ENCODE measurements at regions not wholly inside any gene's neighbourhood (a gene's known extent, or its start where the extent isn't known, plus 50 kb on each side); places are given as distances from the start of the nearest gene placed in this dataset.
"Not testable (repeated sequence)": the region's sequence is repeated elsewhere in the genome, so short reads cannot be mapped to it uniquely, and the experiment has no call there.

DNA sequence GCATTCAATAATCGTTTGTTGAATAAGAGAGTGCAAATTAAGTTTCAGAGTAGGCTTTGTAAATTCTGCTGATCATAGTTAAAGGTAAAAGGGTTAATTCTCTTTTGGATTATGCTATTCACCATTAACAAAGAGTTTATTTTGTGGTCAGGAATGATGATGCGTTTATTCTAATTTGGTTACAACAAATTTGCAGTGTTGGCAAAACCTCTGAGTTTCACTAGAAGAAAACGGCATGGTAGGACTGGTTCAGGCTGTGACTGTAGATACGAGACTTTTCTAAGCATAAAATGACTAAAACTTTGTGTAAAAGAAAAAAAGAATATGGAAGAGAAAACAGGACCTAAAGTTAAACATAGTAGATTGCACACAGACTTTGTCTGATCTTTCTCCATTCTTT is 234.7 kb downstream of the TLR4 start:
- Histone ChIP-seq H3K79me2 (ENCODE audit: control insufficient read depth, insufficient read depth, low read length) (no peaks in the 10 kb centered on the region), H3K4me3 (replicated peaks in 1 of 4; ENCODE audit: control extremely low read depth in 1 of 4, insufficient read depth in 1 of 4, low read depth in 3 of 4, low read length in 4 of 4) (no peak overlapping the region), H3K9me3 (ENCODE audit: control insufficient read depth, insufficient read depth, low read depth, low read length) (no peaks in the 10 kb centered on the region), H3K4me2 (ENCODE audit: extremely low read depth, insufficient read depth, low read length) (no peak overlapping the region), H3K4me1 (ENCODE audit: control insufficient read depth, extremely low read depth, insufficient read depth, low read length) (no peaks in the 10 kb centered on the region), H3K27me3 (ENCODE audit: control insufficient read depth, insufficient read depth, low read length) (no peaks in the 10 kb centered on the region), H3K36me3 (ENCODE audit: control insufficient read depth, insufficient read depth, low read length) (no peaks in the 10 kb centered on the region), H3K27ac (ENCODE audit: insufficient read depth, low read length) (no peak overlapping the region), H4K20me1 (ENCODE audit: control insufficient read depth, extremely low read depth, insufficient read depth, low read length) (no peaks in the 10 kb centered on the region), H3K9ac (ENCODE audit: insufficient read depth, low read length) (no peak overlapping the region), H2AFZ (ENCODE audit: low read length) (no peak overlapping the region)
- TF ChIP-seq, protein P1, sequence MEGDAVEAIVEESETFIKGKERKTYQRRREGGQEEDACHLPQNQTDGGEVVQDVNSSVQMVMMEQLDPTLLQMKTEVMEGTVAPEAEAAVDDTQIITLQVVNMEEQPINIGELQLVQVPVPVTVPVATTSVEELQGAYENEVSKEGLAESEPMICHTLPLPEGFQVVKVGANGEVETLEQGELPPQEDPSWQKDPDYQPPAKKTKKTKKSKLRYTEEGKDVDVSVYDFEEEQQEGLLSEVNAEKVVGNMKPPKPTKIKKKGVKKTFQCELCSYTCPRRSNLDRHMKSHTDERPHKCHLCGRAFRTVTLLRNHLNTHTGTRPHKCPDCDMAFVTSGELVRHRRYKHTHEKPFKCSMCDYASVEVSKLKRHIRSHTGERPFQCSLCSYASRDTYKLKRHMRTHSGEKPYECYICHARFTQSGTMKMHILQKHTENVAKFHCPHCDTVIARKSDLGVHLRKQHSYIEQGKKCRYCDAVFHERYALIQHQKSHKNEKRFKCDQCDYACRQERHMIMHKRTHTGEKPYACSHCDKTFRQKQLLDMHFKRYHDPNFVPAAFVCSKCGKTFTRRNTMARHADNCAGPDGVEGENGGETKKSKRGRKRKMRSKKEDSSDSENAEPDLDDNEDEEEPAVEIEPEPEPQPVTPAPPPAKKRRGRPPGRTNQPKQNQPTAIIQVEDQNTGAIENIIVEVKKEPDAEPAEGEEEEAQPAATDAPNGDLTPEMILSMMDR (conservative IDR thresholded peaks at IDR 0.05 in 1 of 2, IDR thresholded peaks at IDR 0.05 in 1 of 2; ENCODE audit: low read depth in 1 of 2, low read length in 2 of 2): no peak
- TF ChIP-seq EZH2 (IDR thresholded peaks at IDR 0.05; ENCODE audit: low read length, missing control alignments): no peak
- no peak for DNase-seq (ENCODE audit: low read depth in 2 of 2)

DNA sequence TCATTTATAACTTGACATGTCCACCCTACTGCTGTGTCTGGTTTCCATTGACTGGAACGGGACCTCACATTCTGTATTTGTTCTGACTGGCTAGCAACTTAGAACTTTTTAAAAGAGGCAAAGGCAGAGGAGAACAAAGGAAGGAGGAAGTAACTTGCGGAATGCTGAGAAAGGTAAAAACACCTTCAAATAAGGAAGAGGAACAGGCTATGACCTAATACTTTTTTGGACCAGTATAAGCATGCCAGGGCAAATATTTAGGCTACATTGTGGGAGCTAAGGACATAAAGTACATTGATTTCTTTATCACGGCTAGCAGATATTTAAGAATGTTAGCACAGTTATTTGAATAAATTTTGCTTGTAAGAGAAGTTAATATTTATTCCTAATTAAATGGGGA is 240.5 kb downstream of the TLR4 start:
- not testable (repeated sequence) for H4K20me1 ChIP-seq (ENCODE audit: control insufficient read depth, extremely low read depth, insufficient read depth, low read length); H3K27ac ChIP-seq (ENCODE audit: insufficient read depth, low read length); H3K9ac ChIP-seq (ENCODE audit: insufficient read depth, low read length)

DNA sequence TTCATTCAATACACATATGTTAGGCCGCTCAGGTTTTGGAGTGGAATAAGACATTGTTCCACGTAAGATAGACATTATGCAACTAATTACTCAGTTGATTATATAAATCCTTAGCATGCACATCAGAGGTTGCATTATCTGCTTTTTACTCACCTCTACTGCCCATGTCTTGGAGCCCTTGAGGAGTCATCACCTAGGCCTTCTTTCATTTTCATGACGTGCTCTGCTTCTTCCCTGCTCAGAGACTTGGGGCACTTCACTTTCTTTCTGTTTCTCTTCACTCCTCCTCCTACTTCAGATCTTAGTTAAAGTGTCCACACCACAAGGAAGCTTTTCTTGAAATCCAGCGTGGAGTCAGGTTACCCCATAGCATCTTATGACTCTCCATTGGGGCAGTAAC is 241.1 kb downstream of the TLR4 start:
- no peak overlapping the region for H3K9ac ChIP-seq (ENCODE audit: insufficient read depth, low read length)
- H2AFZ ChIP-seq (ENCODE audit: low read length): no peak overlapping the region
- no peaks in the 10 kb centered on the region for H3K4me1 ChIP-seq (ENCODE audit: control insufficient read depth, extremely low read depth, insufficient read depth, low read length)
- no peak for TF ChIP-seq EZH2 (IDR thresholded peaks at IDR 0.05; ENCODE audit: low read length, missing control alignments)
- TF ChIP-seq, protein P1 (conservative IDR thresholded peaks at IDR 0.05 in 1 of 2, IDR thresholded peaks at IDR 0.05 in 1 of 2; ENCODE audit: low read depth in 1 of 2, low read length in 2 of 2): no peak
- no peak for DNase-seq (ENCODE audit: low read depth in 2 of 2)
- H3K36me3 ChIP-seq (ENCODE audit: control insufficient read depth, insufficient read depth, low read length): no peaks in the 10 kb centered on the region
- H4K20me1 ChIP-seq (ENCODE audit: control insufficient read depth, extremely low read depth, insufficient read depth, low read length): no peaks in the 10 kb centered on the region
- no peak overlapping the region for H3K27ac ChIP-seq (ENCODE audit: insufficient read depth, low read length)
- no peak overlapping the region for H3K4me3 ChIP-seq (replicated peaks in 1 of 4; ENCODE audit: control extremely low read depth in 1 of 4, insufficient read depth in 1 of 4, low read depth in 3 of 4, low read length in 4 of 4)
- no peaks in the 10 kb centered on the region for H3K27me3 ChIP-seq (ENCODE audit: control insufficient read depth, insufficient read depth, low read length)
- H3K4me2 ChIP-seq (ENCODE audit: extremely low read depth, insufficient read depth, low read length): no peak overlapping the region
- H3K9me3 ChIP-seq (ENCODE audit: control insufficient read depth, insufficient read depth, low read depth, low read length): no peaks in the 10 kb centered on the region
- no peaks in the 10 kb centered on the region for H3K79me2 ChIP-seq (ENCODE audit: control insufficient read depth, insufficient read depth, low read length)

More for the DNA sequence above, 240.5 kb downstream of the TLR4 start:
- H2AFZ ChIP-seq (ENCODE audit: low read length); DNase-seq (ENCODE audit: low read depth in 2 of 2); H3K4me2 ChIP-seq (ENCODE audit: extremely low read depth, insufficient read depth, low read length); H3K4me3 ChIP-seq (replicated peaks in 1 of 4; ENCODE audit: control extremely low read depth in 1 of 4, insufficient read depth in 1 of 4, low read depth in 3 of 4, low read length in 4 of 4); H3K79me2 ChIP-seq (ENCODE audit: control insufficient read depth, insufficient read depth, low read length); H3K36me3 ChIP-seq (ENCODE audit: control insufficient read depth, insufficient read depth, low read length); H3K27me3 ChIP-seq (ENCODE audit: control insufficient read depth, insufficient read depth, low read length); H3K4me1 ChIP-seq (ENCODE audit: control insufficient read depth, extremely low read depth, insufficient read depth, low read length); H3K9me3 ChIP-seq (ENCODE audit: control insufficient read depth, insufficient read depth, low read depth, low read length): not testable (repeated sequence)
